Left kidney (tissue), 1 donor: ENCODE measurements at regions not wholly inside any gene's neighbourhood (a gene's known extent, or its start where the extent isn't known, plus 50 kb on each side); places are given as distances from the start of the nearest gene placed in this dataset.
"Not testable (repeated sequence)": the region's sequence is repeated elsewhere in the genome, so short reads cannot be mapped to it uniquely, and the experiment has no call there.

Source experiments
- DNase-seq: peaks from one replicate; pipeline ENCODE4 v3.0.0-alpha.2; 2013

DNA sequence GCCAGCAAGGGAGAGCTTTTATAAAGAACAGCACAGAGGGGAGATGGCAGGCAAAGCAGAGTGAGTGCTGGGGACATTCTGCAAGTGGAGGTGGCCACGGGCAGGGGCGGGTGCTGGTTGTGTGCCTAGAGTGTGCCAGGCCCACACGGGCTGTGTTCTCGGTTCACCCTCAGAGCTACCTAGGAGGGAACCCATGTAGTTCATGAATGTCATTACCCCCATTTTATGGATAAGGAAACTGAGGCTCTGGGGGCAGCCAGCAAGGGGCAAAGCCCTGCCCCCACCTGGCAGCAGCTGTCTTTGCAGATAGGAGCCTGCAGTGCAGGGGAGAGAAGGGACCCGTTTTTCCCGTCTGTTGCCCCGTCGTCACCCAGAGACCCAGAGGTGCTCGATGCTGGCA, 85.2 kb upstream of the NCOR2 start:
- no peak for DNase-seq

DNA sequence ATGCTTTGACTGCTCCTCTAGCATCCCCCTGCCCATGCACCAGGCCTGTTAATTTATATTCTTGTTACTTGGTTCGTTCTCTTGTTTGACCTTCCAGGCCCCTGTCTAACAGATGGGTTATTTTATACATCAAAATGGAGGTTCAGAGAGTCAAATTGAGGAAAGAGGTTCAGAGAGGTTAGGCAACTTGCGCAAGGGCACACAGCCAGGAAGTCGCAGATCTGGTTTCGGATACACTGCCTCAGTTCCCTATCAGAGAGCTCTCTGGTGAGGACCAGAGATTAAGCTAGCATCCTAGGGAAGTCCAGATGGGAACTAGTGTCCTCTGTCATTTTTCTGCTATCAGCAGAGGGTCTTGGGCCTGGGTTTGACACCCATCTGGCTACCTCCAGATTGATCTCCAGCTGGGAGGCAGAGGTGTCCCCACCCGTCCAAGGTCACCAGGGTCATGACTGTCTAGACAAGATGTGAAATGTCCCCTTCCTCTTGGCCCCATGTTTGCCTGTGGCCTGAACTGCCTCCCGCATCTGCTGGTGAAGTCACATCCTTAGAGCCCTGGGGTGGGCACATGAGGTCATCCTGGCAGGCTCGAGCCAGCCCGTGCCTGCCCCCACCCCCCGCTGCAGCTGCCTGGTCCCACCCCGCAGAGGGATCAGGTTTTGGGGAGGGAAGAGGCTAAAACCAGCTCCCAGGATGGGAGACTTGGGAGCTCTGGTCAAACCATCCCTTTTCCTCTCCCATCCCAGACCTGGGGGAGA, 84.3 kb upstream of the NCOR2 start:
- no peak for DNase-seq

DNA sequence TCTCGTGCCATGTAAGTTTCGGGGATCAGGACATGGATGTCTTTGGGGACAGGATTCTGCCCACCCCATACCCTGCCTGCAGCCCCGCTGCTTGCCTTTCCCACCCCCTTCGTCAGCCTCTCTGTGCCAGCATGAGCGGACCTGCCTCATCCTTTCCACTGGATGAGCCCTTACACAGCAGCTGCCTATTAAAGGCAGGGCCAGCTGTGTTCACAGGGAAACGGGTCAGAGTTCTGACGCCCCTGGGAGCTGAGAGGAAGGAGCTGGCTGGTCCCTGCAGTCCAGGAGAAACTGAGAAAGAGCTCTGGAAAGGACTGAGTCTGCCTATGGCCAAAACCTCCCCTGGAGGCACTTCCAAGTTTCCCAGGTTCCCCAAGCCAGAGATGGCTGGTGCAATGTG, 83.5 kb upstream of the NCOR2 start:
- DNase-seq, result no peak

DNA sequence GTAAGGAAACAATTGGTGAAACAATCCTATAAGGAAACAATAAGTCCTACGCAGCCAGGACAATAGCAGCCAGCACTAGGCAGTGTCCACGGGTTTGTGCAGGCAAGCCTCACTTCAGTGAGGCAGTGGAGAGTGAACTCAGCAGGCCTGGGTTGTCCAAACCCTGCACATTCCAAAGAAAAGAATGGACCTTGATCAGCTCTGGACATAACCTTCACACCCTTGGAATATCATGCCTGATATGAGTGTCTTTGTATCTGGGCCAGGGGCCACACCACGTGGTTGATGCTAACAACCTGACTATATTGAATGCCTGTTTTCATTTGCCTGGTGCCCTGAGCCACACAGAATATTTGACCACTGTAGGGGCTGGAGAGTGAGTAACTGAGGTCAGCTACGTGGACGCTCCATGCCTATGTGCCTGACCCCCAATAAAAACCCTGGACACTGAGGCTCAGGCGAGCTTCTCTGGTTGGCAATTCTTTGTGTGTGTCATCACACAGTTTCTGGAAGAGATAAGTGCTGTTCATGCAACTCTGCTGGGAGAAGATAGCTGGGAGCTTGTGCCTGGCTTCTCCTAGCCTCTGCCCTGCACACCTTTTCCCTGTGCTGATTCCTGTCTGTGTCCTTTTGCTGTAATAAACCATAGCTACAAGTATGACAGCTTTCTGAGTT, 81.4 kb upstream of the NCOR2 start:
- no peak for DNase-seq

DNA sequence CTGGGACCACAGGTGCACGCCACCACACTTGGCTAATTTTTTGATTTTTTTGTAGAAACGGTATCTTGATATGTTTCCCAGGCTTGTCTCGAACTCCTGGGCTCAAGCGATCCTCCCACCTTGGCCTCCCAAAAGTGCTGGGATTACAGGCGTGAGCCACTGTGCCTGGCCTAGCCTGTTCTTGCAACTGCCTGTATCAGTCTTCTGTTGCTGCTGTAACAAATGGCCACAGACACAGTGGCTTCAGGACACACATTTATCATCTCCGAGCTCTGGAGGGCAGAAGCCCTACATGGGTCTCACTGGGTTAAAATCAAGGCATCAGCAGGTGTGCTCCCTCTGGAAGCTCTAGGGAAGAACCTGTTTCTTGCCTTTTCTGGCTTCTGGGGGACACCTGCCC, 79.9 kb upstream of the NCOR2 start:
- no peak for DNase-seq

DNA sequence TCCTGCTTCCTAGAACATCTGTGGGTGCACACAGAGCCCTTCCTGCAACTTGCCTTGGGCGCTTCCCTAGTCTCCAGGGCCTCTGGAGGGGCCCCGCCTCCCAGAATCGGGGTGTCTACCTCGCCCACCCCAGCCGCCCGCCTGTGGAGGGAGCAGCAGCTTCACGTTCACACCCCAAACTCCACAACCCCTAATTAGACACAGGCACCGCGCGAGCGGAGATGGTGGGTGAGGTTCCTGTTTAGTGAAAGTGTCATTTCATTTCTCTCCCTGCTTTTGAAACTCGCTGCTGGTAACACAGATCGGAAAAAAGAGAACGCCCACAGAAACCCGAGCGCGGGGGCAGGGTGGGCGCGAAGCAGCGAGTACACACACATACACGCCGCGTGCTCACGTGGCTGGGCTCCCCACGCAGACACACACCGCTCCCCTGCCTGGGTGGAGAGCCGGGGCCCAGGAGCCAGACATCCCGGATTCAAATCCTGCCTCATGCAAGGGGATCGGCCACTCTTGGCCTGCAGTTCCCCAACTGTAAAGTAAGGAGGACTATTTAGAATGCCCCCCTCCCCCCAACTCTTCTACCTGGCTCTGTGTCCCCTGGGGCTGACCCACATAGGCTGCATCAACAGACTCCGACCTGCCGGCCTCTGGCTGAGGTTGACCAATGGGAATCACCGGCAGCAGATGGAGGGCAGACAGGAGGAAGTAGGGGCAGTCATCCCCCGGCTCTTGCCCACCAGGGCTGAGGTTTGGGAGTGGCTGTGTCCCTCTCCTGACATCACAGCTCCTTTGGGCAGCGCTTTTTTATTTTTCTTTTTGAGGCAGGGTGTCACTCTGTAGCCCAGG, 79.2 kb upstream of the NCOR2 start:
- no peak for DNase-seq

GRCh38 chr12:124645530-124646244, 78.3 kb upstream of the NCOR2 start:
- no peak for DNase-seq

- not testable (repeated sequence) for DNase-seq
Observed at GRCh38 chr12:124643768-124644167, 76.4 kb upstream of the NCOR2 start.

GRCh38 chr12:124642105-124642504, 74.7 kb upstream of the NCOR2 start:
- no peak for DNase-seq

- DNase-seq, result no peak
Observed at GRCh38 chr12:124641591-124641990, 74.2 kb upstream of the NCOR2 start.

GRCh38 chr12:124640056-124640455, 72.6 kb upstream of the NCOR2 start:
- DNase-seq, result no peak

- no peak for DNase-seq
Observed at GRCh38 chr12:124639122-124639806, 71.9 kb upstream of the NCOR2 start.

GRCh38 chr12:124637581-124637981, 70.2 kb upstream of the NCOR2 start:
- no peak for DNase-seq

GRCh38 chr12:124637163-124637562, 69.8 kb upstream of the NCOR2 start:
- DNase-seq, result no peak

DNA sequence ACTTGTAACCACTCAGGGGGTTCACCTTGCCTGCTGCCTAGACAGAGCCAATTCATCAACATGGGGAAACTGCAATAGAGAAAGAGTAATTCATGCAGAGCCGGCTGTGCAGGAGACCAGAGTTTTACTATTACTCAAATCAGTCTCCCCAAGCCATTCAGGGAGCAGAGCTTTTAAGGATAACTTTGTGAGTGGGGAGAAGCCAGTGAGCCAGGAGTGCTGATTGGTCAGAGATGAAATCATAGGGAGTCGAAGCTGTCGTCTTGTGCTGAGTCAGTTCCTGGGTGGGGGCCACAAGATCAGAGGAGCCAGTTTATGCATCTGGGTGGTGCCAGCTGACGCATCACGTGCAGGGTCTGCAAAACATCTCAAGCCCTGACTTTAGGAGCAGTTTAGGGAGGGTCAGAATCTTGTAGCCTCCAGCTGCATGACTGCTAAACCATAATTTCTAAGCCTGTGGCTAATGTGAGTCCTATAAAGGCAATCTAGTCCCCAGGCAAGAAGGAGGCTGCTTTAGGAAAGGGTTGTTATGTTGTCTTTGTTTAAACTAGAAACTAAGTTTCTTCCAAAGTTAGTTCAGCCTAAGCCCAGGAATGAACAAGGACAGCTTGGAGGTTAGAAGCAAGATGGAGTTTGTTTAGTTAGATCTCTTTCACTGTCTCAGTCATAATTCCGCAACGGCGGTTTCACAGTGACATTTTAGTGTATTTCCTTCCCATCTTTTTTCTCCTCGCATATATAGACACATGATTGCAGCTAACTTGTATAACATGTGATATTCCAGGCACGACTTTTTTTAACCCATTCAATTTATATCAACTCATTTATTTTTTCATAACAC, 68.9 kb upstream of the NCOR2 start:
- no peak for DNase-seq

- DNase-seq, result no peak
Observed at GRCh38 chr12:124635316-124635715, 67.9 kb upstream of the NCOR2 start.

DNA sequence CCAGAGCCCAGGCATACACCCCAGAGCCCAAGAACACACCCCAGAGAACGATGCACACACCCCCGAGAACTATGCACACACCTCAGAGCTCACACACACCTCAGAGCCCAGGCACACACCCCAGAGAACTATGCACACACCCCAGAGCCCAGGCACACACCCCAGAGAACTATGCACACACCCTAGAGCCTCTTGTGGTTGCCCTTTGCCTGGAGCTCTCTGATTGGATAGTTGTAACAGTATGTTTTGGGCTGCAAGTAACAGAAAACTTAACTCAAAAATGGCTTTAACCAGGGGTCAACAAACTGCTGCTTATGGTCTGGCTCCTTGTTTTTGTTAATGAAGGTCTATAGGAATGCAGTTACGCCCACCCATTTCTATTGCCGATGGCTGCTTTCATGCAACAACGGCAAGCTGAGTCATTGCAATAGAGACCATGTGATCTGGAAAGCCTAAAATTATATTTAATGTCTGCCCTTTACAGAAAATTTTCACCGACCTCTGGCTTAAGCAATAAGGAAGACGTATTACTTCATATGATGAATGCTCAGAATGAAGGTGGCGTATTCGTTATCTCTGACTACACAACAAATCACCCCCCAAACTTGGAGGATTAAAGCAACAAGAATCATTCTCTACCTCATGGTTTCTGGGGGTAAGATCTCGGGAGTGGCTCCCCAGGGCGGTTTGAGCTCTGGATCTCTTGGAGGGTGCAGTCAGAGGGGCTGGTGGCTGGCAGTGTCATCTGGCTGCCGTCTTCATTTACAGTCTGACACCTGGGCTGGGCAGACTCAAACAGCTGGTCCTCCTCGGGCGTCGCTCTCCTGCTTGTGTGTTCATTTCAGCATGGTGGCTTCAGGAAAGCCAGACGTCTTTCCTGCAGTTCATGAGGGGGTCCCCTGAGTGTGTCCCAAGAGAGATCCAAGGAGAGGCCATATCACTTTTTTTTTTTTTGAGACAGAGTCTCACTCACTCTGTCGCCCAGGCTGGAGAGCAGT, 66.3 kb upstream of the NCOR2 start:
- no peak for DNase-seq

GRCh38 chr12:124632519-124632984, 65.1 kb upstream of the NCOR2 start:
- DNase-seq, result no peak

DNA sequence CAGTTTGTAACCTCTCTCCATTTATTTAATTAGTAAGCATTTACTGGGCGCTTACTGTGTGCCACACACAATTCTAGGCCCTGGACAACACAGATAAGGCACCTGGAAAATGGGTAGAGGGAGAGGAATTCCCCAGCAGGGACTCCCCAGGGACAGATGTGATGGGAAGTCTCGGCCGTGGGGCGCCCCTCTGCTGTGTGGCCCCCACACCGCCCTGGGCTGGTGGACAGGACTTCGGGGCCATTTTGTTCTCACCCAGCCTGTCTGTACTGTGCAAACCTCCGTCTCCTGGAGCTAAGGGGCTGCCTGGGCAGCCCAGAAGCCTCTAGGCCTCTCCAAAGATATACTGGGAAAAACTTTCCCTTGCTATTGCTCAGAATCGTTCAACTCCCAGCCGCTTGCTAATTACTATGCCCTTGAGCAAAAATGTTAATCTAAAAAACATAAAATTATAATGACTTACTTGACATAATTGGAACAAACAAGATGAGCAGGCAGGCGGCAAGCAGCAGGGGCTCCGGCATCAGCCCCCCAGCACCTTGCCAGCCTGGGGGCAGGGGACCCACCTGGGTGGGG, 64.4 kb upstream of the NCOR2 start:
- DNase-seq, result no peak
